Mucosa of descending colon (tissue), 3 donors: ENCODE measurements at regions not wholly inside any gene's neighbourhood (a gene's known extent, or its start where the extent isn't known, plus 50 kb on each side); places are given as distances from the start of the nearest gene placed in this dataset.

Source experiments
- ATAC-seq: fragments of 200-7000 bp; cut with Tn5 transposase; one replicate; pipeline ENCODE4 v1.9.1; 2020; ENCODE audit warnings: mild to moderate bottlenecking, moderate library complexity
- DNase-seq, 3 donors: peaks; one replicate each; pipeline ENCODE4 v3.0.0-alpha.2; 2020
- H3K36me3 ChIP-seq: fragments of 200-600 bp; one replicate; pipeline ENCODE4 v1.8.0; 2021; ENCODE audit warnings: low read depth, mild to moderate bottlenecking
- H3K4me1 ChIP-seq: fragments of 200-600 bp; one replicate; pipeline ENCODE4 v1.8.0; 2021; ENCODE audit warnings: low read depth, mild to moderate bottlenecking
- H3K4me3 ChIP-seq: fragments of 200-600 bp; one replicate; pipeline ENCODE4 v1.8.0; 2021; ENCODE audit warnings: mild to moderate bottlenecking
- H3K9me3 ChIP-seq: fragments of 200-600 bp; one replicate; pipeline ENCODE4 v1.8.0; 2021; ENCODE audit warnings: mild to moderate bottlenecking
- CTCF ChIP-seq: fragments of 200-600 bp; IDR thresholded peaks from one replicate; pipeline ENCODE4 v1.8.0; 2022; ENCODE audit warnings: antibody characterized with exemption, mild to moderate bottlenecking
- intact Hi-C, 2 donors: fragments of 100-400 bp; cut with DNase I in 1 of 2; cut with micrococcal nuclease in 1 of 2; formaldehyde crosslinking; loops; one replicate each; pipeline versions ENCODE4 v1.11.0 to v1.11.1; 2022; cut with DNase I, micrococcal nuclease
- donor health status: DM: no; HTN: no; CAD: no; lungs with moderate emphysema.
- donor health status: DM: no; HTN: no; CAD: no.
- donor health status: DM: no; HTN: yes; CAD: no.

GRCh38 chr6:74657931-74658330, 547.9 kb downstream of the COL12A1 start:
- TF ChIP-seq CTCF, result no peak
- no peak for DNase-seq
- Histone ChIP-seq H3K36me3 (no peaks in the 10 kb centered on the region), H3K4me1 (no peaks in the 10 kb centered on the region), H3K4me3 (no peak overlapping the region), H3K9me3 (no peaks in the 10 kb centered on the region)
- intact Hi-C loops, result no loop called here
- no peak for ATAC-seq

- no peak overlapping the region for H3K4me3 ChIP-seq
- H3K4me1 ChIP-seq, result no peaks in the 10 kb centered on the region
These were observed 548.8 kb downstream of the COL12A1 start for GRCh38 chr6:74657011-74657410.

GRCh38 chr6:74656453-74656852, 549.4 kb downstream of the COL12A1 start:
- H3K4me3 ChIP-seq, result no peak overlapping the region
- intact Hi-C loops, result no loop called here
- no peaks in the 10 kb centered on the region for H3K9me3 ChIP-seq
- no peak for TF ChIP-seq CTCF
- H3K36me3 ChIP-seq, result no peaks in the 10 kb centered on the region
- no peak for DNase-seq
- ATAC-seq, result no peak
- H3K4me1 ChIP-seq, result no peaks in the 10 kb centered on the region

More at GRCh38 chr6:74657011-74657410, 548.8 kb downstream of the COL12A1 start:
- Histone ChIP-seq H3K36me3 (no peaks in the 10 kb centered on the region), H3K9me3 (no peaks in the 10 kb centered on the region)
- no peak for TF ChIP-seq CTCF
- intact Hi-C loops, result no loop called here
- DNase-seq (no peak), ATAC-seq (no peak)

- Histone ChIP-seq H3K4me1 (no peaks in the 10 kb centered on the region), H3K9me3 (no peaks in the 10 kb centered on the region), H3K36me3 (no peaks in the 10 kb centered on the region), H3K4me3 (no peak overlapping the region)
- no peak for TF ChIP-seq CTCF
- intact Hi-C loops, result no loop called here
- no peak for ATAC-seq
- DNase-seq, result no peak
These were observed 551.6 kb downstream of the COL12A1 start for GRCh38 chr6:74654296-74654695.

- no peaks in the 10 kb centered on the region for H3K4me1 ChIP-seq
- H3K9me3 ChIP-seq, result no peaks in the 10 kb centered on the region
- H3K36me3 ChIP-seq, result no peaks in the 10 kb centered on the region
- no peak overlapping the region for H3K4me3 ChIP-seq
- no peak for TF ChIP-seq CTCF
- DNase-seq (no peak), ATAC-seq (no peak)
- intact Hi-C loops, result no loop called here
These were observed 553.7 kb downstream of the COL12A1 start for GRCh38 chr6:74651948-74652842.
